ENCODE measurements at regions not wholly inside any gene's neighbourhood (a gene's known extent, or its start where the extent isn't known, plus 50 kb on each side); places are given as distances from the start of the nearest gene placed in this dataset.
A peak's percentile ranks its signal among the peaks of the same experiment; 100 is the strongest.

GRCh38 chr2:62291517-62292137 lies 95.7 kb downstream of the B3GNT2 start:
- DNase-seq (ENCODE audit: low spot score) = no peak
- Histone ChIP-seq H3K9me3 (ENCODE audit: control insufficient read depth in 4 of 4, low read length in 3 of 4) (no peaks in the 10 kb centered on the region), H3K27me3 (ENCODE audit: control insufficient read depth in 4 of 4, insufficient read depth in 4 of 4, low read length in 3 of 4) (no peaks in the 10 kb centered on the region), H3K4me3 (ENCODE audit: low read depth in 1 of 3, low read length in 3 of 3) (no peak overlapping the region), H3K36me3 (ENCODE audit: control insufficient read depth in 4 of 4, insufficient read depth in 3 of 4, low read depth in 1 of 4, low read length in 3 of 4) (no peaks in the 10 kb centered on the region), H3K9ac (ENCODE audit: low read depth in 1 of 2, low read length in 2 of 2) (no peak overlapping the region), H3K27ac (ENCODE audit: low read depth in 1 of 2, low read length in 2 of 2) (peak overlapping the region in 1 of 2 donors; percentile 39), H3K4me1 (ENCODE audit: control insufficient read depth in 4 of 4, insufficient read depth in 4 of 4, low read length in 3 of 4) (peaks cover 9 to 30% (median 26%) of the 10 kb centered on the region in 4 donors)
- WGBS = 83% methylated on average over 7 of the region's 7 CpGs
- TF ChIP-seq ZBTB33 (IDR thresholded peaks at IDR 0.05) (no peak), SP1 (IDR thresholded peaks at IDR 0.05) (no peak), EGR1 (IDR thresholded peaks at IDR 0.05; ENCODE audit: low read depth in 2 of 2) (no peak), JUND (IDR thresholded peaks at IDR 0.05) (no peak), TAF1 (conservative IDR thresholded peaks at IDR 0.05) (no peak), REST (IDR thresholded peaks at IDR 0.05) (no peak), RAD21 (IDR thresholded peaks at IDR 0.05) (no peak), NR2F2 (IDR thresholded peaks at IDR 0.05) (no peak), HNF4G (IDR thresholded peaks at IDR 0.05) (no peak), FOXA1 (IDR thresholded peaks at IDR 0.05) (no peak), HNF4A (conservative IDR thresholded peaks at IDR 0.05) (no peak), GABPA (IDR thresholded peaks at IDR 0.05 in 1 of 2, conservative IDR thresholded peaks at IDR 0.05 in 1 of 2) (no peak), YY1 (IDR thresholded peaks at IDR 0.05) (no peak), RXRA (IDR thresholded peaks at IDR 0.05) (no peak), FOXA2 (IDR thresholded peaks at IDR 0.05) (no peak)
- TF ChIP-seq, protein P1, sequence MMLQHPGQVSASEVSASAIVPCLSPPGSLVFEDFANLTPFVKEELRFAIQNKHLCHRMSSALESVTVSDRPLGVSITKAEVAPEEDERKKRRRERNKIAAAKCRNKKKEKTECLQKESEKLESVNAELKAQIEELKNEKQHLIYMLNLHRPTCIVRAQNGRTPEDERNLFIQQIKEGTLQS (IDR thresholded peaks at IDR 0.05) = no peak
- TF ChIP-seq, protein P2, sequence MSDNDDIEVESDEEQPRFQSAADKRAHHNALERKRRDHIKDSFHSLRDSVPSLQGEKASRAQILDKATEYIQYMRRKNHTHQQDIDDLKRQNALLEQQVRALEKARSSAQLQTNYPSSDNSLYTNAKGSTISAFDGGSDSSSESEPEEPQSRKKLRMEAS (IDR thresholded peaks at IDR 0.05) = no peak
- TF ChIP-seq, protein P3, sequence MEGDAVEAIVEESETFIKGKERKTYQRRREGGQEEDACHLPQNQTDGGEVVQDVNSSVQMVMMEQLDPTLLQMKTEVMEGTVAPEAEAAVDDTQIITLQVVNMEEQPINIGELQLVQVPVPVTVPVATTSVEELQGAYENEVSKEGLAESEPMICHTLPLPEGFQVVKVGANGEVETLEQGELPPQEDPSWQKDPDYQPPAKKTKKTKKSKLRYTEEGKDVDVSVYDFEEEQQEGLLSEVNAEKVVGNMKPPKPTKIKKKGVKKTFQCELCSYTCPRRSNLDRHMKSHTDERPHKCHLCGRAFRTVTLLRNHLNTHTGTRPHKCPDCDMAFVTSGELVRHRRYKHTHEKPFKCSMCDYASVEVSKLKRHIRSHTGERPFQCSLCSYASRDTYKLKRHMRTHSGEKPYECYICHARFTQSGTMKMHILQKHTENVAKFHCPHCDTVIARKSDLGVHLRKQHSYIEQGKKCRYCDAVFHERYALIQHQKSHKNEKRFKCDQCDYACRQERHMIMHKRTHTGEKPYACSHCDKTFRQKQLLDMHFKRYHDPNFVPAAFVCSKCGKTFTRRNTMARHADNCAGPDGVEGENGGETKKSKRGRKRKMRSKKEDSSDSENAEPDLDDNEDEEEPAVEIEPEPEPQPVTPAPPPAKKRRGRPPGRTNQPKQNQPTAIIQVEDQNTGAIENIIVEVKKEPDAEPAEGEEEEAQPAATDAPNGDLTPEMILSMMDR (IDR thresholded peaks at IDR 0.05; ENCODE audit: low read depth, low read length, missing input control) = no peak

Data from liver (tissue), 8 donors.